Ovary (tissue), 3 donors: ENCODE measurements at regions not wholly inside any gene's neighbourhood (a gene's known extent, or its start where the extent isn't known, plus 50 kb on each side); places are given as distances from the start of the nearest gene placed in this dataset.

ENCODE experiments used
- CTCF ChIP-seq, 3 donors: fragments of 450-650 bp in 2 of 3; fragments of 200-600 bp in 1 of 3; IDR thresholded peaks; one replicate each; pipeline versions ENCODE4 v1.5.1 to v1.8.0; 2016 to 2022; ENCODE audit warnings: antibody characterized with exemption in 3 of 3, mild to moderate bottlenecking in 1 of 3
- EP300 ChIP-seq: sonication (generic); formaldehyde crosslinking; IDR thresholded peaks from one replicate; pipeline ENCODE4 v1.6.1; 2017; ENCODE audit warnings: antibody characterized with exemption
- POLR2A ChIP-seq: fragments of 450-650 bp; IDR thresholded peaks from one replicate; pipeline ENCODE4 v1.6.1; 2017; ENCODE audit warnings: antibody characterized with exemption, mild to moderate bottlenecking, moderate library complexity
- donor health status: DM: no; HTN: no; CAD: no.

GRCh38 chr13:83536941-83537340, 345.3 kb downstream of the SLITRK1 start:
- TF ChIP-seq EP300 (no peak), CTCF (IDR thresholded peaks at IDR 0.05) (no peak), POLR2A (no peak)
